RKO (cell line): ENCODE measurements at regions not wholly inside any gene's neighbourhood (a gene's known extent, or its start where the extent isn't known, plus 50 kb on each side); places are given as distances from the start of the nearest gene placed in this dataset.
A peak's percentile ranks its signal among the peaks of the same experiment; 100 is the strongest.

Source experiments
- DNase-seq: peaks from one replicate; pipeline ENCODE4 v3.0.0-alpha.2; 2016; ENCODE audit warnings: low spot score

DNA sequence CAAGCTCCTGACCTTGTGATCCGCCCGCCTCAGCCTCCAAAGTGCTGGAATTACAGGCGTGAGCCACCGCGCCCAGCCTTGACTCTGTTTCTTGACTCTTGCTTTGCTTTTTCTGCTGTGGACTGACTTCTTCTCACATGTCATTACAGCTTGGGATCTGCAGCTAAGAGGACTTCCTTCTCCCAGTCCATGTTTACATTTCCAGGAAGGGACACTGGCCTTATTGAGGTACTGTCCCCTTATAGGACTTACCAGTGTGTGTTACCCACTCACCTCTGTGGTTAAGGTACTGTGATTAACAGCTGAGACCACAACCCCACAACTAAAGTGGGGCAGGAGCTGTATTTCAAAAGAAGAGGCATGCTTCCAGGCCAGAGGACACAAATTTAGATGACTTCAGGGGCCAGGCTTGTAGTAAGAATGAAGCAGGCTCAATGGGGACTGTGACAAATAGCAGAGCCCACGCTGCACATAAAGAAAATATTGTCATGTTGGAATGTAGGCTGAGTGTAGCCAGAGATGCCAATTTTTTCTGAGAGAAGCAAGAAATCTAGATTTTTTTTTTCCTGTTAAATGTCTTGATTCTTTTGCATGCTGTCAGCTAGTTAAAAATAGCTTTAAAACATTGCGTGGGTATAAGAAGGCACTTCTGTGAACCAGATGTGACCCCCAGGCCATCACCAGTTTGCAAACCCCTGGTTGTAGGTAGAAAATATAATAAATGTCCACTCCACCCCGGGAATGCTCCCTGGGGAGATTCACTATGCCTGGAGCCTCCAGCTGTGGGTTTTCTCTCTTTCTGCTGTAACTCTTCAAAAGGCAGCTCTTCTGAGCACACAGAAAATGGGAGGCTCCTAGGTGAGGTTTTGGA, 75.0 kb downstream of the PTPDC1 start:
- no peak for DNase-seq

DNA sequence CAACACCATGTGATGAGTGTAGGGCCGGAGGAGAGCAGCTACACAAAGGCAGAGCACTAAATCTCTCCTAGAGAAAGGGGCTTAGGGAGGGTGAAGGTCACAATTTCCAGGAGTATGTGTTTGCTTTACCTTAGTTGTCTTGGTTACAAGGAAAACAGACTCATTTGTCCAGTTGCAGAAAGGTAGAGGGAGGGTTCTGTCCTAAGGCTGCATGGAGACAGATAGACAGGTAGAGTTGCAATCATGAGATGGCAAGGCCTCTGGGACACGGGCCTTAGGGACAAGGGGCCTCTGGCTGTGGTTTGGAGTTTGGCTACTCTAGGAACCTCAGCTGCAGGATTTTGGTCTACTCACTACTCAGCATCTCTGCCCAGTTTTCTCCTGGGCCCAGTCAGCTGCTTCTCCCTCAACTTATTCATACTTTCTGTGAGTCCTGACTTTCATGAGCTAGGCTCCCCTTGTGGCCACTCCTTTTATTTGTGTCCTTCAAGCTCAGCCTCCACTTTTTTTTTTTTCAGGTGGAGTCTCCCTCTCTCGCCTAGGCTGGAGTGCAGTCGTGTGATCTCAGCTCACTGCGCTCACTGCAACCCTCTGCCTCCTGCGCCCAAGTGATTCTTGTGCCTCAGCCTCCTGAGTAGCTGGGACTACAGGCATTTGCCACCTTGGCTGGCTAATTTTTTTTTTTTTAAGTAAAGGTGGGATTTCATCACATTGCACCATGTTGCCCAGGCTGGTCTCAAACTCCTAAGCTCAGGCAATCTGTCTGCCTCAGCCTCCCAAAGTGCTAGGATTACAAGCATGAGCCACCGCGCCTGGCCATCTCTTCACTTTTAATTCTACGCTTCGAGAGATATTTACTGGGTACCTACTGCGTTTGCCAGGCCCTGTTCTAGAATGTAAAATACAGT, 76.6 kb downstream of the PTPDC1 start:
- peak; percentile 51 for DNase-seq

- DNase-seq = no peak
Measured at GRCh38 chr9:94161673-94162072, 77.4 kb downstream of the PTPDC1 start.

- no peak for DNase-seq
Measured at GRCh38 chr9:94164806-94165549, 80.7 kb downstream of the PTPDC1 start.

GRCh38 chr9:94165592-94166235, 81.5 kb downstream of the PTPDC1 start:
- peak; percentile 100 for DNase-seq

- DNase-seq = peak; percentile 100
Measured at GRCh38 chr9:94166236-94166975, 82.1 kb downstream of the PTPDC1 start.

DNA sequence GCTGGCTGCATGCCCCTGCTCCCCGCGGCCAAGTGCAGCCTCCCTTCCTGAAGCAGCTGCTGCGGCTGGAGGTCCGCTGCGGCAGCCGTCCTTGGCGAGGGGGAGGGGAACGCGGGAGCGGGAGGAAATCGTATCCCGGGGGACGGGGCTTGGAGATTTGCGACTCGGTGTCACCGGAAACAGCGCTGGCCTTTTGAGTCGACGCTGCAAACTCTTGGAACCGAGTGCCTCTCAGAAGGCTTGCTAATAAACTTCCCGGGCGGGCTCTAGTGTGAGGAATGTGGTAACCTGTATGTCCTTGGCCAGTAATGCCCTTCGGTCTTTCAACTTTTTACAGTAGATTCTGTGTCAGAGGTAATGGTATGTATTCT, 82.7 kb downstream of the PTPDC1 start:
- DNase-seq = peak; percentile 95

DNA sequence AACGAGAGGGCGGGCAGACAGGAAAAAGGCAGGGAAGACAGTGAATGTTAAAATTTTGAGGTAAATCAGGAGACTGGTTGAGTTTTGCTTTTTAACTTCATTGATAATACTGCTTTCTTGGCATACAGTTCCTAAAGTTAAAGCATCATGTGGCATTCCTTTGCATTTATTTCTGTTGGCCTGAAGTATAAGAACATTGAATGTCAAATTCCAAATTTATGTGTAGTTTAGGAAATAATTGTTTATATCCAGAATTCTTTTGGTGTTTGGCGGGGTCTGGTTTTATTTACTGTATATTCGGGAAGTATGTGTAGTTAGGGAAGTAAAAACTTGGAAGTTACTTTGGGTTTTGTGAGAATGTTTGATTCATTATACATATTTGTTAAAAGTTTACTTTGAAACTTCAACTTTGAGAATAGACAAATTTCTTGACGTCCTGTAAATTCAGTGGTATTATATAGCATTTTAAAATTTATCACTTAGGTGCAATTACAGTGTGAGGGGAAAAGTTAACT, 83.2 kb downstream of the PTPDC1 start:
- no peak for DNase-seq

GRCh38 chr9:94168203-94169000, 84.1 kb downstream of the PTPDC1 start:
- DNase-seq = peak; percentile 90

- peak; percentile 40 for DNase-seq
Measured at GRCh38 chr9:94169968-94170367, 85.7 kb downstream of the PTPDC1 start.

- DNase-seq = no peak
Measured at GRCh38 chr9:94173632-94174031, 85.5 kb upstream of the ZNF169 start.

GRCh38 chr9:94174164-94174563, 84.9 kb upstream of the ZNF169 start:
- no peak for DNase-seq

DNA sequence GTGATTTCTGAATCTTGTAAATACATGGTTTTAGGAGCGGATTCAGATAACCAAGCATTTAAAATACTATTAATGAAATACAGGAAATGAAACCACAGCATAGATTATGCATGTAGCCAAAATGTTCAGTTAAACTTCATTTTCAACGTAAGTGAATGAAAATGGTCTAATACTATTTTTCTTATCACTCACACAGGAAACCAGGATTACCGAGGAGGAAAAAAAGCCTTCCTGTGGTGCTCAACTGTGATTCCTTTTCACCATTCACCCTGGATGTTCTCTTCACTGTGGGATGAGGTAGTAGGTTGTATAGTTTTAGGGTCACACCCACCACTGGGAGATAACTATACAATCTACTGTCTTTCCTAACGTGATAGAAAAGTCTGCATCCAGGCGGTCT, 83.4 kb upstream of the ZNF169 start:
- no peak for DNase-seq

- DNase-seq = no peak
Measured at GRCh38 chr9:94176608-94177007, 82.5 kb upstream of the ZNF169 start.

DNA sequence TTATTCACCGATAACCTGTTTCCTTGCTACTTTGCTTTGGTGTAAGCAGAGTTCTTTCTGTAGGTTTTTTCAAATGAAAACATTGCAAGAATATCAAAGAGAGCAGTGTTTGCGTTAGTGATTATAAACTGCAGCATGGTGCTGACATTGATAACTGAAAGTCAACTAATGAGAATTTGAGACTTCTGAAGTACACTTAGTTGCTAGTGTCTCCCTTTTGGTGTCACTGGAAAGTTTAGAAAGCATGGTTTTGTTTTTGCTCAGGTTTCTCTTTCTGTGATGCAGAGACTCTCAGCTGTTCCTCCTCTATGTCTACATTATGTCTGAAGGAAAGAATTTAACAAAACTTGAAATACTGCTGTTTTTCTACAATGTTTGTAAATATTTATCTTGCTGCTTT, 80.2 kb upstream of the ZNF169 start:
- DNase-seq = no peak

DNA sequence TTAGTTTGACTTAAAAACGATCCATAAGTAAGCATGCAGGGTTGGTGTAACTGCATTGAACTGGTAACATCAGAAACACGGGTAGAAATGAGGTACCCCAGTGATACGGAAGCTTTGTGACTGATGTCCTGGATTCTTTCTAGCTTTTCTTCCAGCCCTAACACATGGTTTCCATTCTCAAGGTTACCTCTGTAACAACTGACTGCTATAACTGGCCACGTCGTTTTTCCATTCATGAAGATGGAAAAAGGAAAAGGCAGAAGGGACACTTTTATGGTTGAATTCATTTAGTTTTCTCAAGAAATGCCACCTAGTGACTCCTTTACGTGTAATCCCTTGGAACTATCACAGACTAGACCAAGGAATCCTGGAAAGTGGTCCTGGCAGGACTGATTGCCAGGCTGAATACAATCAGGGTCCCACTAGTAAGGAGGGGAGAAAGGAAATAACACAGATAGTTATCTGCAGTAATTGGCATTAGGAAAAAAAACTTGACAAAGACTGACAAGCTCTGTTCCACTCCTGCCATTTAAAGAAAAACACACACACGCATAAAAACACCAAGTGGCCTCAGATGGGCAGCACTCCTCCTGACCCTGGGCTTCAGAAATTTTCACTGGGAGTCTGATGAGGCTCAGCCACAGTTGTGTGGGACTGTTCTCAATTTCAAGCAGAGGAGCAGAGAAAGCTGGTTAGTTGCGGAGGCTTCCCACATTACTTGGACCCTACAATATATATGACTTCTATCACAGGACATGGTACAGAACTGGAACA, 77.5 kb upstream of the ZNF169 start:
- DNase-seq = no peak

DNA sequence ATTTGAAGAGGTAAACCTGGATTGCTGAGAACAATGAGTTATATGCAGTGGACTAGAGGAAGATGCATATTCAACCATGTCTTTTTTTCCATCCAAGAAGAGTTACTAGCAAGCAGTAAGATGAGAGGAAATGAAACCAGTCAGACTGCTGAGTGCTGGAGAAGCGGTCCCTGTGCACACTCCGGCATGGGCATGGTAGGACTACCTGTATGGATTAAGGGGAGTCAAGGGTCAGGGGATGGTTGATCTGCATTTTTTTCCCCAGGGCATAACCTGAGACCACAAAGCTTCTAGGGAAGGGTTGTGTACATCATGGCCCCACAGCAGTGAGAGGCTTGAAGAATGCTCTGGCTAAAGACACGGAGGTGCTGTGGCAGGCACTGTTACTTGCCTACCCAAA, 76.6 kb upstream of the ZNF169 start:
- no peak for DNase-seq

- no peak for DNase-seq
Measured at GRCh38 chr9:94183240-94183999, 75.7 kb upstream of the ZNF169 start.

DNA sequence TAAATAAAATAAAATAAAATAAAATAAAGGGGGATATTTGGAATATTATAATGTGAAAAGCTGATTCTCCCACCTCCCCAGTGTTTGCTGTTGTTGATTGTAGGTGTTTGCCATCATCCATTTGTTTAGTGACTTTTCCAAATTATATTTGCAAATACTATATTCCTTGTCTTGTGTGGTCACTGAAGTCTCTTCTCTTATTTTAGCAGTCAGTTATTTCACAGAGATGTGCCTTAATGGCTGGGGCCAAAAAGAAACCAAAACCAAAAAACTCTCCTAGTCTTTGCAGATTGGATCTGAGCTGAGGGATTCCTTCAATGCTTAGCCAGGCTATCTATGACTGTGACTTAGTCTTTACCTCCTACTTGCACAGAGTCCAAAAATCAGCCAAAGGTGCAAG, 70.9 kb upstream of the ZNF169 start:
- no peak for DNase-seq
